Frontal cortex (tissue), 3 donors: ENCODE measurements at regions not wholly inside any gene's neighbourhood (a gene's known extent, or its start where the extent isn't known, plus 50 kb on each side); places are given as distances from the start of the nearest gene placed in this dataset.
"Not testable (repeated sequence)": the region's sequence is repeated elsewhere in the genome, so short reads cannot be mapped to it uniquely, and the experiment has no call there.

Experiments used
- DNase-seq, 2 donors: peaks; one replicate each; pipeline ENCODE4 v3.0.0; 2012; ENCODE audit warnings: low spot score in 2 of 2
- FAIRE-seq: peaks from 2 replicates; lab custom pipeline; 2012; peaks lifted over from hg19 to GRCh38; lab: Jason Lieb, UNC
- donor health status: control.
- donor health status: control.
- donor health status: control.

DNA sequence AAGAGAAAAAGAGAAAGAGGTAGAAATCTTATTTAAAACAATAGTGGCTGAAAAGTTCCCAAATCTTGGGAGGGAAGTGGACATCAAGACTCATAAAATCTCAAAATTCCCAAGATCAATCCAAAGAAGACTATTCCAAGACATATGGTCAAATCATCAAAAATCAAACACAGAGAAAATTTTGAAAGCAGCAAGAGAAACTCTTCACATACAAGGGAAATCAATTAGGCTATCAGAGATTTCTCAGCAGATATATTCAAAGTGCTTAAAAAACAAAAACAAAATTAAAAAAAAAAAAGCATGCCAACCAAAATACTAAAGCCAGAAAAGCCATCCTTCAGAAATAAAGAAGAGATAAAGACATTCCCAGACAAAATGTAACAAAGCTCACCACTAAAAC lies 52.6 kb upstream of the RALGPS2 start:
- FAIRE-seq: no peak

DNA sequence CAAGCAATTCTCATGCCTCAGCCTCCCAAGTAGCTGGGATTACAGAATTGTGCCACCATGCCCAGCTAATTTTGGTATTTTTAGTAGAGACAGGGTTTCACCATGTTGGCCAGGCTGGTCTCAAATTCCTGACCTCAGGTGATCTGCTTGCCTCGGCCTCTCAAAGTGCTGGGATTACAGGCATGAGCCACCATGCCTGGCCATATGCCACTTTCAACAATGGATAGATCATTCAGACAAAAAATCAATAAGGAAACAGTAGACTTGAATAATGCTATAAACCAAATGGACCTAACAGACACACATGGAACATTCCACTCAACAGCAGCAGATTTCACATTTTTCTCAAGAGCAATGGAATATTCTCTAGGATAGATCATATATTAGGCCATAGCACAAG lies 50.5 kb upstream of the RALGPS2 start:
- not testable (repeated sequence) for FAIRE-seq

More for the DNA sequence above, 52.6 kb upstream of the RALGPS2 start:
- DNase-seq: no peak

More for the DNA sequence above, 50.5 kb upstream of the RALGPS2 start:
- not testable (repeated sequence) for DNase-seq
